Left kidney (tissue), 1 donor: ENCODE measurements at regions not wholly inside any gene's neighbourhood (a gene's known extent, or its start where the extent isn't known, plus 50 kb on each side); places are given as distances from the start of the nearest gene placed in this dataset.
"Not testable (repeated sequence)": the region's sequence is repeated elsewhere in the genome, so short reads cannot be mapped to it uniquely, and the experiment has no call there.

ENCODE experiments used
- DNase-seq: peaks from one replicate; pipeline ENCODE4 v3.0.0-alpha.2; 2013

- DNase-seq: not testable (repeated sequence)
Measured at GRCh38 chr9:41623666-41624065, 434.5 kb upstream of the ZNG1F start.

GRCh38 chr9:41619254-41619653 is 430.1 kb upstream of the ZNG1F start:
- DNase-seq: not testable (repeated sequence)

GRCh38 chr9:41606961-41607547 is 417.9 kb upstream of the ZNG1F start:
- DNase-seq: not testable (repeated sequence)

GRCh38 chr9:41565572-41565971 is 376.5 kb upstream of the ZNG1F start:
- not testable (repeated sequence) for DNase-seq
